Spleen (tissue), 7 donors: ENCODE measurements at regions not wholly inside any gene's neighbourhood (a gene's known extent, or its start where the extent isn't known, plus 50 kb on each side); places are given as distances from the start of the nearest gene placed in this dataset.

Source experiments
- CTCF ChIP-seq, 11 experiments: fragments of 200-600 bp in 7 of 11; fragments of 450-650 bp in 4 of 11; sonication (generic) in 4 of 11; IDR thresholded peaks in 8 of 11; conservative IDR thresholded peaks in 3 of 11; 1 replicate in 7 of 11; 2 replicates in 4 of 11; pipeline versions ENCODE4 v1.4.0 to v1.8.0; 2016 to 2021; ENCODE audit warnings: antibody characterized with exemption in 11 of 11, inconsistent platforms in 4 of 11, mild to moderate bottlenecking in 1 of 11
- POLR2A ChIP-seq, 3 donors: fragments of 450-650 bp; IDR thresholded peaks; one replicate each; pipeline ENCODE4 v1.5.1; 2017; ENCODE audit warnings: antibody characterized with exemption in 3 of 3, mild to moderate bottlenecking in 1 of 3
- POLR2AphosphoS5 ChIP-seq, 3 donors: sonication (generic); formaldehyde crosslinking; IDR thresholded peaks; one replicate each; pipeline ENCODE4 v1.5.1; 2017; ENCODE audit warnings: antibody characterized with exemption in 3 of 3
- donor health status: DM: no; HTN: no; CAD: no; lungs with moderate emphysema.
- donor health status: DM: no; HTN: no; CAD: no.
- donor health status: DM: no; HTN: no; CAD: no.

GRCh38 chr1:118564961-118565703 lies 380.1 kb upstream of the SPAG17 start:
- TF ChIP-seq CTCF (IDR thresholded peaks at IDR 0.05 in 8 of 11, conservative IDR thresholded peaks at IDR 0.05 in 3 of 11) (no peak), POLR2A (IDR thresholded peaks at IDR 0.05) (no peak), POLR2AphosphoS5 (IDR thresholded peaks at IDR 0.05) (no peak)
